ENCODE measurements at regions not wholly inside any gene's neighbourhood (a gene's known extent, or its start where the extent isn't known, plus 50 kb on each side); places are given as distances from the start of the nearest gene placed in this dataset.

DNA sequence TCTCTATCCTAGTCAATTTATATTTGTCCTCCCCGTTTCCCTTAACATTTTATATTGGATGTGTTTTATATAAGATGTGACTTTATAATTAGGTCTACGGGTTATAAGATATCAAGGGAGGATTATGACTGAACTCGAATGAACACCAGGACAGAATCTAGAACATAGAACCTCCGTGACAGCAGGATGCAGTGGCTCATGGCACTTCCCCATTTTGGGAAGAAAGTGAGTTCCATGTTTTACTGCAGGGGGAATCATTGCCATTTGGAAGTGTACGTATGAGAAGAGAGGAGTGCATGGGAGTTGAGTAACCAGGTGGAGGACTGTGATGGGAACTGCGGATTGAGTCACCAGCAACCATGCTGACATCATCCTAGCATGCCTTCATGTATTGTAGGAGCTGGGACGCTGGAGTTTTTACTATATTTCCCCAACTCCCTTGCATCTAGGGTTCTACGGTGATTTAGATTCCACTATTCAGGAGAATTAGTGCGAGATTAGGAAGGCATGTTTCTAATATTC is 56.1 kb upstream of the FOXC1 start:
- TF ChIP-seq, protein P1, sequence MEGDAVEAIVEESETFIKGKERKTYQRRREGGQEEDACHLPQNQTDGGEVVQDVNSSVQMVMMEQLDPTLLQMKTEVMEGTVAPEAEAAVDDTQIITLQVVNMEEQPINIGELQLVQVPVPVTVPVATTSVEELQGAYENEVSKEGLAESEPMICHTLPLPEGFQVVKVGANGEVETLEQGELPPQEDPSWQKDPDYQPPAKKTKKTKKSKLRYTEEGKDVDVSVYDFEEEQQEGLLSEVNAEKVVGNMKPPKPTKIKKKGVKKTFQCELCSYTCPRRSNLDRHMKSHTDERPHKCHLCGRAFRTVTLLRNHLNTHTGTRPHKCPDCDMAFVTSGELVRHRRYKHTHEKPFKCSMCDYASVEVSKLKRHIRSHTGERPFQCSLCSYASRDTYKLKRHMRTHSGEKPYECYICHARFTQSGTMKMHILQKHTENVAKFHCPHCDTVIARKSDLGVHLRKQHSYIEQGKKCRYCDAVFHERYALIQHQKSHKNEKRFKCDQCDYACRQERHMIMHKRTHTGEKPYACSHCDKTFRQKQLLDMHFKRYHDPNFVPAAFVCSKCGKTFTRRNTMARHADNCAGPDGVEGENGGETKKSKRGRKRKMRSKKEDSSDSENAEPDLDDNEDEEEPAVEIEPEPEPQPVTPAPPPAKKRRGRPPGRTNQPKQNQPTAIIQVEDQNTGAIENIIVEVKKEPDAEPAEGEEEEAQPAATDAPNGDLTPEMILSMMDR (IDR thresholded peaks at IDR 0.05; ENCODE audit: low read depth, low read length) = no peak
- Histone ChIP-seq H3K4me3 (ENCODE audit: low read depth, low read length) (no peak overlapping the region; the same call in 1 of the 2 replicates), H3K27me3 (ENCODE audit: insufficient read depth, low read depth, severe bottlenecking) (peaks cover 5% of the 10 kb centered on the region), H3K27ac (no peak overlapping the region), H3K36me3 (no peaks in the 10 kb centered on the region), H3K9me3 (ENCODE audit: severe bottlenecking) (peaks cover 8% of the 10 kb centered on the region)
- no peak for DNase-seq

DNA sequence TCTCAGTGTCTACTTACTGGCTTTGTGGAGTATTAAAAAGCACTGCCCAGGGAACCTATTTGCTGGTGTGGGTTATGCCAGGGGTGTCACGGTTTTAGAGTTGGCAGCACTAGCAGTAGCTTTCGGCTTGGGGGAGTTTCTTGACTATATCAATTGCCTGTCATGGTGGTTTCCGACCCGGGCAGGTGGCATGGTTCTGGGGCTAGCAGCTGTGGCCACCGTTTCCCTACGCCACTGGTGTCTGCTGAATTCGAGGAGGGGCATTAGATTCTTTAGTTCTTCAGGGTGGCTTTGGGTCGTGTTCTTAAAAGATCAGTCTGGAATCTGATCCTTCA is 55.6 kb upstream of the FOXC1 start:
- H3K9me3 ChIP-seq (ENCODE audit: severe bottlenecking) = peaks cover 8% of the 10 kb centered on the region
- H3K27ac ChIP-seq = no peak overlapping the region
- no peaks in the 10 kb centered on the region for H3K36me3 ChIP-seq
- H3K27me3 ChIP-seq (ENCODE audit: insufficient read depth, low read depth, severe bottlenecking) = peaks cover 5% of the 10 kb centered on the region
- DNase-seq = peak; percentile 66
- peak overlapping the region; percentile 46 for H3K4me3 ChIP-seq (ENCODE audit: low read depth, low read length)
- TF ChIP-seq, protein P1 (IDR thresholded peaks at IDR 0.05; ENCODE audit: low read depth, low read length) = no peak

DNA sequence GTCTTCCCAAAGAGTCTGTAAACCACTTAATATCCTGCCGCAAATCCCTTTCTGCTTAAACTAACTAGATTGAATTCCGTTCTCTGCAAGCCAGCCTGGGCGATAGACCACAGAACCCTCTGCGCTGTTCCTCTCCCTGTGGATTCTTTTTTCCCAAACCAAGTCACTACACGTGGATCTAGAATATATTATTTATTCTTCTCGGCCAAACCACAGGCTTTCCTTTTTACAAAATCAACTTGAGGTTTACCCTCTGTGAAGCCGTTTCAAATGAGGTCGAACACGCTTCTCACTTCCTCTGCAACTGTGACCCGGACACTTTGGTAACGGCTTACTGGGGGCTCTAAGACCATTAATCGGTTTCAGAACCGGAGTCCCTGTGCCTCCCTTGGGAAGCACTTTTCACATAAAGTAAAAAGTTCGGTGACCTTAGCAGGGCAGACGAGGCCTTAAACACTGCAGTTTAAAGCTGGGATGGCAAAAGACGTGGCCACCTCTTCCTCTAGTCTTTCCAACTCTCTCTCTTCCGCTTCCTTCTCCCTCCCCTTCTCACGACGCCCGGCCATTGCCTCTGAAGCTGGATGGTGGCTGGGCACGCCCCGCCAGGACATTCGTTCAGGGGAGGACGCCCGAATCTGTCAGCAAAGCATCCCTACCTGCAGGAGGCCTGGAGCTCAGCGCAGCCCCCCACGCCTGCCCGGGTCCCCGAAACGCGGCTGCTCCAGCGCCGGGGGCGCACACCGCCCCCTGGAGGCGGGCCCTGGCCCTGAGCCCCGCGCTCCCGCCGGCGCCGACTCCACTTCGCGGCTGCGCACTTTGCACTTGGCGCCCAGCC is 55.0 kb upstream of the FOXC1 start:
- Histone ChIP-seq H3K4me3 (ENCODE audit: low read depth, low read length) (peak overlapping the region; percentile 46), H3K36me3 (no peaks in the 10 kb centered on the region), H3K27me3 (ENCODE audit: insufficient read depth, low read depth, severe bottlenecking) (peaks cover 5% of the 10 kb centered on the region), H3K9me3 (ENCODE audit: severe bottlenecking) (peaks cover 8% of the 10 kb centered on the region), H3K27ac (peak overlapping the region; percentile 8)
- peak; percentile 53 for DNase-seq
- TF ChIP-seq, protein P1 (IDR thresholded peaks at IDR 0.05; ENCODE audit: low read depth, low read length) = peak; percentile 83

DNA sequence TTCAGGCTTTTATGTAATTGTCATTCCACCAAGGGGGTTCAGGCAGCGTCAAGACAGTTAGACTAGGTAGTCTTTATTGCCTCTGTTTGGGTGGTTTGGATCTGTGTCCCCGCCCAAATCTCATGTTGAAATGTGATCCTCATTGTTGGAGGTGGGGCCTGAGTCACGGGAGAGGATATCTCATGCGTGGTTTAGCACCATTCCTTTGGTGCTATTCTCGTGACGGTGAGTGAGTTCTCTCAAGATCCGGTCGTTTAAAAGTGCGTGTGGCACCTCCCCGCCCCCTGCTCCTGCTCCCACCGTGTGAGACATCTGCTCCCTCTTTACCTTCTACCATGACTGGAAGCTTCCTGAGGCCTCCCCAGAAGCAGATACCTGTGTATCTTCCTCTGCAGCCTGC is 51.3 kb upstream of the FOXC1 start:
- TF ChIP-seq, protein P1 (IDR thresholded peaks at IDR 0.05; ENCODE audit: low read depth, low read length) = no peak
- no peak for DNase-seq
- Histone ChIP-seq H3K9me3 (ENCODE audit: severe bottlenecking) (peaks cover 8% of the 10 kb centered on the region), H3K4me3 (ENCODE audit: low read depth, low read length) (no peak overlapping the region), H3K36me3 (no peaks in the 10 kb centered on the region), H3K27ac (no peak overlapping the region), H3K27me3 (ENCODE audit: insufficient read depth, low read depth, severe bottlenecking) (peaks cover 3% of the 10 kb centered on the region)

Measured in WERI-Rb-1 (cell line).